Adrenal gland (tissue), 9 donors: ENCODE measurements at regions not wholly inside any gene's neighbourhood (a gene's known extent, or its start where the extent isn't known, plus 50 kb on each side); places are given as distances from the start of the nearest gene placed in this dataset.
A peak's percentile ranks its signal among the peaks of the same experiment; 100 is the strongest.

ENCODE experiments used
- DNase-seq, 7 donors: peaks; one replicate each; pipeline ENCODE4 v3.0.0-alpha.2; 2019 to 2020
- H3K27ac ChIP-seq, 5 donors: fragments of 200-600 bp; sonication (generic) in 4 of 5; 1 replicate in 3 of 5; 2 replicates in 2 of 5; pipeline versions ENCODE4 v1.5.1 to v1.8.0; 2016 to 2020; ENCODE audit warnings: mild to moderate bottlenecking in 1 of 5
- H3K27me3 ChIP-seq: fragments of 200-600 bp; 2 replicates; pipeline ENCODE4 v1.8.0; 2021
- H3K36me3 ChIP-seq, 2 donors: fragments of 200-600 bp; replicated peaks in 1 of 2; 1 replicate in 1 of 2; 2 replicates in 1 of 2; pipeline versions ENCODE4 v1.5.1 to v1.8.0; 2018 to 2022
- H3K4me1 ChIP-seq, 2 donors: fragments of 200-600 bp; replicated peaks in 1 of 2; 1 replicate in 1 of 2; 2 replicates in 1 of 2; pipeline versions ENCODE4 v1.5.1 to v1.8.0; 2018 to 2021
- H3K4me3 ChIP-seq, 4 donors: fragments of 200-600 bp; sonication (generic) in 3 of 4; one replicate each; pipeline ENCODE4 v1.5.1; 2016 to 2018
- H3K9me3 ChIP-seq, 3 donors: fragments of 200-600 bp; sonication (generic) in 1 of 3; replicated peaks in 1 of 3; 1 replicate in 2 of 3; 2 replicates in 1 of 3; pipeline versions ENCODE4 v1.5.1 to v1.8.0; 2016 to 2021
- CTCF ChIP-seq, 6 experiments: fragments of 450-650 bp in 4 of 6; fragments of 200-600 bp in 2 of 6; sonication (generic) in 1 of 6; IDR thresholded peaks; 1 replicate in 5 of 6; 2 replicates in 1 of 6; pipeline versions ENCODE4 v1.5.1 to v1.8.0; 2016 to 2021; ENCODE audit warnings: antibody characterized with exemption in 6 of 6, mild to moderate bottlenecking in 2 of 6, moderate library complexity in 1 of 6
- POLR2A ChIP-seq, 2 donors: fragments of 450-650 bp; IDR thresholded peaks; one replicate each; pipeline ENCODE4 v1.6.1; 2017; ENCODE audit warnings: antibody characterized with exemption in 2 of 2, mild to moderate bottlenecking in 2 of 2, moderate library complexity in 1 of 2
- WGBS, 4 donors: extraction: QIAGEN DNeasy Blood & Tissue Kit in 2 of 4; methylation state at CpG; one replicate each; pipeline versions ENCODE4 v1.1.5 to v1.1.7; 2013 to 2017; 5-methylcytosine and 5-hydroxymethylcytosine counted together
- intact Hi-C, 2 donors: fragments of 100-400 bp; cut with DNase I; formaldehyde crosslinking; loops; one replicate each; pipeline versions ENCODE4 v1.14.1 to v1.15.0; 2022 to 2023
- donor health status: healthy with polysubstance abuse.
- donor health status: Bipolar disorder and iron deficiency.
- donor health status: DM: yes; HTN: yes; CAD: no.
- donor health status: DM: no; HTN: no; CAD: no.
- donor health status: DM: no; HTN: no; CAD: no.

DNA sequence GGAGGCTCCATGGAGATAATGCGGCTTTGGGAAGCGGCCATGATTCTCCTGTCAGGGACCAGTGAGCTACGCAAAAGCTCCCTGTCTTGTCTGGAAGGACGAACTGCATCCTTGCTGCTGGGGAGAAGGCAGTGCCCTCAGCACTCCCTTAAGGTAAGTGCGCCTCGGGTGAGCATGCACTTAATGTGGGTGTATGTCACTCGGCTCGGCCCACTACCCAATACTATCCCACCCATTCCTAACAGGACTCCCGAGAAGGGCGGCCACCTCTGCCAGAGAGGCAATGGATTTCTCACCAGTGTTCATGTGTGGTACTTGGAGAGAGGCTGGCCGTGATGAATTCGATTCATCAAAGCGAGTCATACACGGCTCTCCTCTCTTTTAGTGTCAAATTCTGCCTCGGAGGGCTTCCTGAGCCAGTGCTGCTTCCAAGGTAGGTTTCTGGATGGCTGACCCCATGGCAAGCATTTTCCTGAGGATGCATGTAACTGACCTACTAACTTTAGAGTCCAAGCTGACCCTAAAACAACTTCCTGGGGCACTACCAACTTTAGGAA lies 151.7 kb upstream of the RTL1 start:
- H3K27ac ChIP-seq, result no peak overlapping the region
- no peak for TF ChIP-seq CTCF (IDR thresholded peaks at IDR 0.05)
- H3K9me3 ChIP-seq, result no peaks in the 10 kb centered on the region
- no peak overlapping the region for H3K4me3 ChIP-seq
- intact Hi-C loops, result no loop called here
- 89 to 96% (median 90%) methylated on average over 5 to 15 of the region's 15 CpGs for WGBS, 4 donors
- H3K4me1 ChIP-seq, result no peaks in the 10 kb centered on the region
- no peaks in the 10 kb centered on the region for H3K27me3 ChIP-seq
- H3K36me3 ChIP-seq, result peaks cover 0 to 73% of the 10 kb centered on the region in 2 donors
- no peak for DNase-seq

- Histone ChIP-seq H3K9me3 (no peaks in the 10 kb centered on the region), H3K36me3 (peaks cover 0 to 73% of the 10 kb centered on the region in 2 donors), H3K4me3 (no peak overlapping the region), H3K27ac (peak overlapping the region in 1 of 5 donors; percentile 38), H3K27me3 (no peaks in the 10 kb centered on the region), H3K4me1 (no peaks in the 10 kb centered on the region)
- no peak for DNase-seq
- TF ChIP-seq POLR2A (IDR thresholded peaks at IDR 0.05) (no peak), CTCF (IDR thresholded peaks at IDR 0.05) (no peak)
- intact Hi-C loops, result no loop called here
- WGBS, 4 donors, result 89 to 91% (median 89%) methylated on average over 12 of the region's 12 CpGs
Observed at GRCh38 chr14:101055776-101056374, 152.4 kb upstream of the RTL1 start.

DNA sequence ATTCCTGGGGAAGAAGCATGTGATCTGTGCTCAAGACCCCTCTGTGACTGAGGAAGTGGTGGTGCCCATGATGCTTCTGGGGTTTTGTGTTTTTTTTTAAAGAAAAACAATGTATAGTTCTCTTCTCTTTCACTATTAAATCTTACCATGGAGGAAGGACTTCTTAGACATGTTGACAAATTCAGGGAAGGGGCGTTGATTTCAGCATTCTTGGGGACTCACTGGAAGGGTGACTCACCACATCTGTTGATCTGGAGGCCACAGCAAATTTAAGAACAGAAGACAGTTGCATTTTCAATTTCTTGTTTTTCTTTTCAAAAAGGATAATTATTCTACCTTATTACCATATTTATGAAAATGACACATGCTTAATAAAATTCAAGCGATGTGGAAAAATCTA lies 152.9 kb upstream of the RTL1 start:
- no peak for DNase-seq
- Histone ChIP-seq H3K36me3 (peaks cover 0 to 73% of the 10 kb centered on the region in 2 donors), H3K4me3 (no peak overlapping the region), H3K4me1 (no peaks in the 10 kb centered on the region), H3K27me3 (no peaks in the 10 kb centered on the region), H3K9me3 (no peaks in the 10 kb centered on the region), H3K27ac (peak overlapping the region in 1 of 5 donors; percentile 38)
- WGBS, 4 donors, result 73 to 78% (median 76%) methylated on average over 2 of the region's 2 CpGs
- TF ChIP-seq CTCF (IDR thresholded peaks at IDR 0.05) (no peak), POLR2A (IDR thresholded peaks at IDR 0.05) (no peak)
- intact Hi-C loops, result no loop called here

- 90 to 94% (median 93%) methylated on average over 3 of the region's 3 CpGs for WGBS, 4 donors
- no peaks in the 10 kb centered on the region for H3K27me3 ChIP-seq
- DNase-seq, result no peak
- H3K36me3 ChIP-seq, result peaks cover 0 to 72% of the 10 kb centered on the region in 2 donors
- H3K4me3 ChIP-seq, result no peak overlapping the region
- H3K4me1 ChIP-seq, result no peaks in the 10 kb centered on the region
- H3K9me3 ChIP-seq, result no peaks in the 10 kb centered on the region
- no peak overlapping the region for H3K27ac ChIP-seq
- intact Hi-C loops, result no loop called here
- TF ChIP-seq POLR2A (IDR thresholded peaks at IDR 0.05), result no peak
Observed at GRCh38 chr14:101057394-101057793, 153.9 kb upstream of the RTL1 start.

GRCh38 chr14:101058571-101058970 lies 155.0 kb upstream of the RTL1 start:
- Histone ChIP-seq H3K9me3 (no peaks in the 10 kb centered on the region), H3K27me3 (no peaks in the 10 kb centered on the region), H3K36me3 (peaks cover 0 to 65% of the 10 kb centered on the region in 2 donors), H3K4me1 (no peaks in the 10 kb centered on the region), H3K4me3 (no peak overlapping the region), H3K27ac (peak overlapping the region in 1 of 5 donors; percentile 29)
- intact Hi-C loops, result no loop called here
- TF ChIP-seq CTCF (IDR thresholded peaks at IDR 0.05) (no peak), POLR2A (IDR thresholded peaks at IDR 0.05) (no peak)
- no peak for DNase-seq
- WGBS, 4 donors, result 23 to 34% (median 29%) methylated on average over 3 of the region's 3 CpGs
